RWPE2 (cell line): ENCODE measurements at regions not wholly inside any gene's neighbourhood (a gene's known extent, or its start where the extent isn't known, plus 50 kb on each side); places are given as distances from the start of the nearest gene placed in this dataset.

Experiments
- ATAC-seq: fragments of 200-7000 bp; cut with Tn5 transposase; 3 replicates; pipeline ENCODE4 v1.9.1; 2021; ENCODE audit warnings: low read depth
- DNase-seq: peaks from one replicate; pipeline ENCODE4 v3.0.0-alpha.2; 2020; ENCODE audit warnings: low spot score
- H3K27ac ChIP-seq: fragments of 450-650 bp; 2 replicates; pipeline ENCODE4 v1.5.1; 2017; ENCODE audit warnings: mild to moderate bottlenecking; ENCODE audit not compliant: poor library complexity, severe bottlenecking
- H3K27me3 ChIP-seq: fragments of 250-450 bp; sonication (Bioruptor Pico); 2 replicates; pipeline ENCODE4 v1.5.1; 2021; ENCODE audit warnings: mild to moderate bottlenecking, moderate library complexity; ENCODE audit not compliant: insufficient read depth, poor library complexity, severe bottlenecking
- H3K36me3 ChIP-seq: fragments of 250-450 bp; sonication (Bioruptor Pico); 2 replicates; pipeline ENCODE4 v1.5.1; 2020; ENCODE audit warnings: low read depth, mild to moderate bottlenecking, moderate library complexity
- H3K4me1 ChIP-seq: fragments of 250-450 bp; sonication (Bioruptor Pico); 2 replicates; pipeline ENCODE4 v1.5.1; 2021; ENCODE audit warnings: mild to moderate bottlenecking, moderate library complexity; ENCODE audit not compliant: insufficient read depth, poor library complexity, severe bottlenecking
- H3K4me3 ChIP-seq: fragments of 250-450 bp; sonication (Bioruptor Pico); 2 replicates; pipeline ENCODE4 v1.5.1; 2021; ENCODE audit warnings: mild to moderate bottlenecking, moderate library complexity; ENCODE audit not compliant: severe bottlenecking
- H3K9me3 ChIP-seq: fragments of 250-450 bp; sonication (Bioruptor Pico); 2 replicates; pipeline ENCODE4 v1.5.1; 2021; ENCODE audit warnings: mild to moderate bottlenecking, moderate library complexity; ENCODE audit not compliant: severe bottlenecking
- CTCF ChIP-seq: fragments of 450-650 bp; IDR thresholded peaks from one replicate; pipeline ENCODE4 v1.5.1; 2017; ENCODE audit warnings: mild to moderate bottlenecking, moderate library complexity; ENCODE audit not compliant: poor library complexity, severe bottlenecking

GRCh38 chr16:17853958-17854357 is 383.2 kb upstream of the XYLT1 start:
- Histone ChIP-seq H3K27me3 (peaks cover 5% of the 10 kb centered on the region), H3K9me3 (no peaks in the 10 kb centered on the region), H3K4me1 (no peaks in the 10 kb centered on the region), H3K4me3 (no peak overlapping the region), H3K36me3 (no peaks in the 10 kb centered on the region), H3K27ac (no peak overlapping the region)
- DNase-seq (no peak), ATAC-seq (no peak)
- no peak for TF ChIP-seq CTCF

GRCh38 chr16:17852977-17853702 is 382.4 kb upstream of the XYLT1 start:
- no peak for ATAC-seq
- Histone ChIP-seq H3K27ac (no peak overlapping the region), H3K4me1 (no peaks in the 10 kb centered on the region), H3K27me3 (peaks cover 5% of the 10 kb centered on the region), H3K36me3 (no peaks in the 10 kb centered on the region), H3K4me3 (no peak overlapping the region), H3K9me3 (no peaks in the 10 kb centered on the region)
- no peak for TF ChIP-seq CTCF
- no peak for DNase-seq

- Histone ChIP-seq H3K27me3 (no peaks in the 10 kb centered on the region), H3K27ac (no peak overlapping the region), H3K4me3 (no peak overlapping the region), H3K9me3 (no peaks in the 10 kb centered on the region), H3K36me3 (no peaks in the 10 kb centered on the region), H3K4me1 (no peaks in the 10 kb centered on the region)
- no peak for DNase-seq
- ATAC-seq = no peak
- TF ChIP-seq CTCF = no peak
Observed at GRCh38 chr16:17850581-17851250, 380.0 kb upstream of the XYLT1 start.

- H3K4me1 ChIP-seq = no peaks in the 10 kb centered on the region
- ATAC-seq (no peak), DNase-seq (no peak)
- H3K9me3 ChIP-seq = no peaks in the 10 kb centered on the region
- H3K4me3 ChIP-seq = no peak overlapping the region
- H3K27ac ChIP-seq = no peak overlapping the region
- no peak for TF ChIP-seq CTCF
- no peaks in the 10 kb centered on the region for H3K36me3 ChIP-seq
- H3K27me3 ChIP-seq = no peaks in the 10 kb centered on the region
Observed at GRCh38 chr16:17847234-17847795, 376.6 kb upstream of the XYLT1 start.

- H3K27me3 ChIP-seq = no peaks in the 10 kb centered on the region
- H3K4me3 ChIP-seq = no peak overlapping the region
- H3K4me1 ChIP-seq = no peaks in the 10 kb centered on the region
- H3K9me3 ChIP-seq = no peaks in the 10 kb centered on the region
- H3K27ac ChIP-seq = no peak overlapping the region
- DNase-seq = no peak
- ATAC-seq = no peak
- H3K36me3 ChIP-seq = no peaks in the 10 kb centered on the region
- TF ChIP-seq CTCF = no peak
Observed at GRCh38 chr16:17846030-17846429, 375.3 kb upstream of the XYLT1 start.
